A172 (cell line): ENCODE measurements at regions not wholly inside any gene's neighbourhood (a gene's known extent, or its start where the extent isn't known, plus 50 kb on each side); places are given as distances from the start of the nearest gene placed in this dataset.
"Not testable (repeated sequence)": the region's sequence is repeated elsewhere in the genome, so short reads cannot be mapped to it uniquely, and the experiment has no call there.

Experiments used
- DNase-seq: peaks from one replicate; pipeline ENCODE4 v3.0.0-alpha.2; 2015; ENCODE audit warnings: low spot score

- no peak for DNase-seq
These were observed 57.0 kb downstream of the RASL11A start for GRCh38 chr13:27327633-27328032.

GRCh38 chr13:27329210-27329609, 58.6 kb downstream of the RASL11A start:
- DNase-seq, result no peak

- no peak for DNase-seq
These were observed 64.3 kb downstream of the RASL11A start for GRCh38 chr13:27334774-27335435.

GRCh38 chr13:27336014-27336673, 65.5 kb downstream of the RASL11A start:
- DNase-seq, result peak; percentile 24

GRCh38 chr13:27338207-27338606, 67.6 kb downstream of the RASL11A start:
- no peak for DNase-seq

- DNase-seq, result no peak
These were observed 68.2 kb downstream of the RASL11A start for GRCh38 chr13:27338816-27339215.

- no peak for DNase-seq
These were observed 68.7 kb downstream of the RASL11A start for GRCh38 chr13:27339299-27339698.

GRCh38 chr13:27341616-27342015, 71.0 kb downstream of the RASL11A start:
- peak; percentile 5 for DNase-seq

GRCh38 chr13:27347211-27347772, 76.7 kb downstream of the RASL11A start:
- no peak for DNase-seq

GRCh38 chr13:27348461-27348860, 76.0 kb upstream of the GTF3A start:
- no peak for DNase-seq

GRCh38 chr13:27349458-27349857, 75.0 kb upstream of the GTF3A start:
- peak; percentile 21 for DNase-seq

GRCh38 chr13:27350825-27351224, 73.6 kb upstream of the GTF3A start:
- DNase-seq, result not testable (repeated sequence)

GRCh38 chr13:27352698-27353097, 71.7 kb upstream of the GTF3A start:
- no peak for DNase-seq

GRCh38 chr13:27353166-27353583, 71.2 kb upstream of the GTF3A start:
- DNase-seq, result peak; percentile 55

- no peak for DNase-seq
These were observed 70.7 kb upstream of the GTF3A start for GRCh38 chr13:27353708-27354107.

GRCh38 chr13:27354379-27354778, 70.0 kb upstream of the GTF3A start:
- peak; percentile 16 for DNase-seq

- no peak for DNase-seq
These were observed 68.5 kb upstream of the GTF3A start for GRCh38 chr13:27355894-27356293.

- DNase-seq, result no peak
These were observed 66.0 kb upstream of the GTF3A start for GRCh38 chr13:27358420-27358819.

- peak; percentile 56 for DNase-seq
These were observed 65.1 kb upstream of the GTF3A start for GRCh38 chr13:27359199-27359821.

- no peak for DNase-seq
These were observed 63.9 kb upstream of the GTF3A start for GRCh38 chr13:27360562-27360961.

GRCh38 chr13:27362064-27362751, 62.2 kb upstream of the GTF3A start:
- peak; percentile 76 for DNase-seq

- DNase-seq, result not testable (repeated sequence)
These were observed 60.8 kb upstream of the GTF3A start for GRCh38 chr13:27363637-27364036.
